Common myeloid progenitor, CD34-positive (primary cell): ENCODE measurements at regions not wholly inside any gene's neighbourhood (a gene's known extent, or its start where the extent isn't known, plus 50 kb on each side); places are given as distances from the start of the nearest gene placed in this dataset.

ENCODE experiments used
- CTCF ChIA-PET: fragments of 350-600 bp; sonication (Branson Sonifier 250); formaldehyde crosslinking; loops from one replicate; lab custom pipeline; 2021; ENCODE audit warnings: antibody characterized with exemption; lab: Charles Lee
- POLR2A ChIA-PET: fragments of 350-600 bp; sonication (Branson Sonifier 250); formaldehyde crosslinking; loops from one replicate; lab custom pipeline; 2021; ENCODE audit warnings: antibody characterized with exemption; lab: Charles Lee
- DNase-seq, 3 donors: peaks; one replicate each; pipeline versions ENCODE4 v3.0.0 to v3.0.0-alpha.2; 2013
- H3K27ac ChIP-seq, 2 experiments: 1 replicate in 1 of 2; 2 replicates in 1 of 2; pipeline ENCODE4 v1.7.0; 2013; ENCODE audit warnings: inconsistent platforms in 2 of 2, low read length in 2 of 2, mild to moderate bottlenecking in 2 of 2, low read depth in 1 of 2, moderate library complexity in 1 of 2; ENCODE audit not compliant: severe bottlenecking in 2 of 2, insufficient read depth in 1 of 2, poor library complexity in 1 of 2
- H3K27me3 ChIP-seq, 5 experiments: replicated peaks in 2 of 5; 1 replicate in 3 of 5; 2 replicates in 2 of 5; pipeline versions ENCODE4 v1.6.1 to v1.7.0; 2013; ENCODE audit warnings: low read length in 4 of 5, mild to moderate bottlenecking in 2 of 5, moderate library complexity in 2 of 5, inconsistent platforms in 1 of 5; ENCODE audit not compliant: insufficient read depth in 5 of 5, control insufficient read depth in 4 of 5
- H3K36me3 ChIP-seq, 4 experiments: 1 replicate in 2 of 4; 2 replicates in 2 of 4; pipeline versions ENCODE4 v1.6.1 to v1.7.0; 2013; ENCODE audit warnings: low read length in 3 of 4, control low read depth in 1 of 4, mild to moderate bottlenecking in 1 of 4; ENCODE audit not compliant: control insufficient read depth in 4 of 4, insufficient read depth in 4 of 4
- H3K4me1 ChIP-seq, 4 experiments: 1 replicate in 3 of 4; 2 replicates in 1 of 4; pipeline versions ENCODE4 v1.6.1 to v1.7.1; 2013; ENCODE audit warnings: low read length in 3 of 4, mild to moderate bottlenecking in 3 of 4, control low read depth in 1 of 4, inconsistent platforms in 1 of 4, moderate library complexity in 1 of 4; ENCODE audit not compliant: control insufficient read depth in 4 of 4, insufficient read depth in 4 of 4; ENCODE audit errors: control extremely low read depth in 1 of 4
- H3K4me3 ChIP-seq, 7 experiments: 1 replicate in 4 of 7; 2 replicates in 3 of 7; pipeline versions ENCODE4 v1.5.1 to v1.7.0; 2013; ENCODE audit warnings: mild to moderate bottlenecking in 7 of 7, low read length in 6 of 7, moderate library complexity in 6 of 7, inconsistent platforms in 2 of 7, low read depth in 2 of 7, control low read depth in 1 of 7; ENCODE audit not compliant: insufficient read depth in 4 of 7, control insufficient read depth in 1 of 7; ENCODE audit errors: extremely low read depth in 1 of 7
- H3K9me3 ChIP-seq, 5 experiments: 1 replicate in 4 of 5; 2 replicates in 1 of 5; pipeline versions ENCODE4 v1.6.1 to v1.7.1; 2013; ENCODE audit warnings: low read length in 4 of 5, mild to moderate bottlenecking in 2 of 5, inconsistent platforms in 1 of 5, low read depth in 1 of 5, moderate library complexity in 1 of 5; ENCODE audit not compliant: control insufficient read depth in 4 of 5, insufficient read depth in 2 of 5; ENCODE audit errors: control extremely low read depth in 1 of 5
- WGBS: methylation state at CpG from one replicate; pipeline ENCODE4 v1.1.5; 2013; ENCODE audit not compliant: insufficient coverage; 5-methylcytosine and 5-hydroxymethylcytosine counted together

DNA sequence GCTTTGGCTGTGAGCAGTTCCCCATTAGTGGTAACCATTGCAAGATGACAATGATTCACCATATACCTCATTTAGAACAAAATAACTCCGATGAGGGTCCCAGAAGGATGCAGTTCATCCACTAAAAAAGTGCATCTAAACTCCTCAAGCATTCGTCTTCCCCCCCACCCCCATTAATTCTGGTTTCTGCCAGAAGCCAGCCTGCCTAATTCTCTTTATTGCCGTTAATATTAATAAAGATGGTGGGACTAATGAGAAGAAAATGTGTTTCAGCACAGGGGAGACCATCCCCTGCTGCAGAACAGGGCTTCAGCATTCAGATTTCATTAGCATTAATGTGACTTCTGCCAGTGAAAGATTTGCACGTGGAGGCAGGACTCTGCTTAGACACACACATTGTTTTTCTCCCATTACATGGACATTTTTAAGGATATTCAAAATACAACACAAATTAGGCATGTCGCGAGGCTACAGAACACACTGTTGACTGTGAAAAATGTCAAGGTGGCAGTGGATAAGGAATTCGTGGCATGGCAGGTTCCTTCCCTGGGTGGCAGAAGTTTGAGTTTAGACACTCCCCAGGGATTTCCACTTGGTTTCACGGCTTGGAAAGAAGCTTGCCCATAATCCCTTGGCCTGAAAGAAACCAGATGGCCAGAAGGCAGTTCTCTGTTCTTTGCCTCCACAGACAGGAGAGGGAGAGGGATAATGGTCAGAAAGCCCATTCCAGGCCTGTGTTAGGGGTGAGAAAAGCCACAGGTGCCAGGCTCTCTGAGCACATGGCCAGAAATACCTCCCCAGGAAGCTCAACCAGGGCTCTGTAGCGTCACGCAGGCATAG lies 236.5 kb downstream of the FOXO1 start:
- ChIA-PET POLR2A (no interaction called here), CTCF (interaction anchor here (1.8 kb wide), 1 partner anchor 9 kb away, joined by 5 read pairs; no protein-coding TSS in a partner anchor)
- Histone ChIP-seq H3K36me3 (no peaks in the 10 kb centered on the region), H3K4me3 (no peak overlapping the region), H3K9me3 (peaks cover 0 to 6% (median 0%) of the 10 kb centered on the region in 5 experiments), H3K4me1 (peaks cover 0 to 8% (median 2%) of the 10 kb centered on the region in 4 experiments), H3K27me3 (no peaks in the 10 kb centered on the region), H3K27ac (no peak overlapping the region)
- WGBS, result 95% methylated on average over 6 of the region's 10 CpGs
- DNase-seq, result no peak

DNA sequence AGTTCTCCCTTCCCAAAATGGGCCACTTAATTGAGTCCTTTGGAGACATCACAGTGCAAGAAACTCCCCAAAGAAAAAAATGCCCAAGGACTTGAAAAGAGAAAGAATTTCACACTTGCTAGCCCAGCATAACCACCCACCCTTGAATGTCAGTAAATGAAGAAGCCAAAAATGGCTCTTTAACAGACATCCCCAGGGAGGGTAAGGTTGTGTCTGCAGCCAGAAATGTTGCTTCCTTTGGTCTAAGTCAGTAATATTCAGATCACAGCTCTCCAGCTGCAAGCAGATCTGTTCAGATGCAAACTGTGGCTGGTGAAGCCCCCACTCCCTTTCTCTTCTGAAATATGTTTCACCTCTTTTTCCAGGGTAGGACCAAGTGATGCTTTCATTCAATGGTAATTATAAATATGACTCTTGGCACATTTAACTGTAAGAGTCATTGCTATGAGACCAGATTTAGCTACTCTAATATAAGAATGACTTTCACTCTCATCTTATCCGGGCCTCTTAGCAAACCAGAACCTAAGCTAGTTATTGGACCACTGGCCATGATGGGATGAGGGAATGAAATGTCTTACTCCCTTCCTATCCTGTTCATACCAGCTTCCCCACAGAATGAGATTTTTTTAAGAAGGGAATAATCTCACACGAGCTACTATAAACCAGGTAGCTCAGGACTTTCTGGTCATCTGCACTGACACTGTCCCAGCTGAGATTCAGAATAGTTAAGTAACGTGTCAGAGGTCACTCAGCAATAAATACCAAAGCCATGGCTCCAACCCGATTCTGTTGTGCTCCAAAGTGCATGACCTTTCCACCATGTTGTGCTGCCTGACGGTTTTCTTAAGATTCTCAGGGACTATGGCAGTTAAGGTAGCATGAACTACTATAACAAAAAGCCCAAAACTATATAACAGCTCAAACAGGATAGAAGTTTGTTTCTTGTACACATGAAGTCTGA lies 234.1 kb downstream of the FOXO1 start:
- H3K4me3 ChIP-seq, result no peak overlapping the region
- H3K27ac ChIP-seq, result no peak overlapping the region
- CTCF ChIA-PET, result interaction anchor here (0.7 kb wide), 1 partner anchor 667 kb away, joined by 3 read pairs; no protein-coding TSS in a partner anchor
- H3K27me3 ChIP-seq, result no peaks in the 10 kb centered on the region
- H3K36me3 ChIP-seq, result no peaks in the 10 kb centered on the region
- WGBS, result 97% methylated on average over 5 of the region's 5 CpGs
- peaks cover 0 to 6% (median 0%) of the 10 kb centered on the region in 5 experiments for H3K9me3 ChIP-seq
- POLR2A ChIA-PET, result interaction anchor here (0.7 kb wide), 1 partner anchor 39 kb away, joined by 3 read pairs; no protein-coding TSS in a partner anchor
- peak in 1 of 3 donors; percentile 13 for DNase-seq
- H3K4me1 ChIP-seq, result peaks cover 0 to 8% (median 2%) of the 10 kb centered on the region in 4 experiments

DNA sequence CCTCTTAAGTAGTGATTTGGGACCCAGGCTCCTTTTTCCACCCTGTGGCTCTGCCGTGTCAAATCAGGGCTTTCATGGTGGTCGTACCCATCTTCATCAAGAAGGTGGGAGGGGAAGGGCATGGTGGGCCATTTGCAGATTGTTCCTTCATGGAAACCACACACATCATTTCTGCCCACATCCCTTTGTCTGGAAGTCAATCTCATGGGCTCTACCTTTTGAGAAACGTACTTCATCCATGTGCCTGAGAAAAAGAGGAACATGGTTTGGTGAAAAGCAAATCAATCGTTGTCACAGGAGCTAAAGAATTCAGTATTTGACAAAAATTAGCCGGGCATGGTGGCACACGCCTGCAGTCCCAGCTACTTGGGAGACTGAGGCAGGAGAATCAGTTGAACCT lies 233.4 kb downstream of the FOXO1 start:
- Histone ChIP-seq H3K36me3 (no peaks in the 10 kb centered on the region), H3K9me3 (peaks cover 0 to 6% (median 0%) of the 10 kb centered on the region in 5 experiments), H3K4me3 (no peak overlapping the region), H3K27me3 (no peaks in the 10 kb centered on the region), H3K27ac (no peak overlapping the region), H3K4me1 (peaks cover 0 to 8% (median 2%) of the 10 kb centered on the region in 4 experiments)
- ChIA-PET CTCF (interaction anchor here (0.7 kb wide), 2 partner anchors 37 to 668 kb away, joined by 3 read pairs; no protein-coding TSS in a partner anchor), POLR2A (no interaction called here)
- 59% methylated on average over 5 of the region's 6 CpGs for WGBS
- peak in 2 of 3 donors; percentile 38 to 57 for DNase-seq

DNA sequence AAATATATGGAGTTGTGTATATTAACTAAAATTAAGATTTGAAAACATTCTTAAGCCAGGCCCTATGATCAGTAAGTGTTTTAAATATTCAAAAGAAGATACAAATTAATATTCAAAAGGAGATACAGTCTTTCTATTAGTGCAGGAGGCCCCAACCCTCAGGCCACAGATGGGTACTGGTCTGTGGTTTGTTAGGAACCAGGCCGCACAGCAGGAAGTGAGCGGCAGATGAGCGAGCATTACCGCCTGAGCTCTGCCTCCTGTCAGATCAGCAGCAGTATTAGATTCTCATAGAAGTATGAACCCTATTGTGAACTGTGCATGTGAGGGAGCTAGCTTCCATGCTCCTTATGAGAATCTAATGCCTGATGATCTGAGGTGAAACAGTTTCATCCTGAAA lies 232.9 kb downstream of the FOXO1 start:
- H3K4me1 ChIP-seq, result peaks cover 0 to 12% (median 2%) of the 10 kb centered on the region in 4 experiments
- H3K27ac ChIP-seq, result no peak overlapping the region
- H3K36me3 ChIP-seq, result no peaks in the 10 kb centered on the region
- no peaks in the 10 kb centered on the region for H3K27me3 ChIP-seq
- WGBS, result 10% methylated on average over 3 of the region's 4 CpGs
- DNase-seq, result peak in 2 of 3 donors; percentile 63 to 72
- H3K9me3 ChIP-seq, result peaks cover 0 to 6% (median 0%) of the 10 kb centered on the region in 5 experiments
- ChIA-PET POLR2A (no interaction called here), CTCF (interaction anchor here (0.7 kb wide), 2 partner anchors 36 to 668 kb away, joined by 3 read pairs; no protein-coding TSS in a partner anchor)
- H3K4me3 ChIP-seq, result no peak overlapping the region

DNA sequence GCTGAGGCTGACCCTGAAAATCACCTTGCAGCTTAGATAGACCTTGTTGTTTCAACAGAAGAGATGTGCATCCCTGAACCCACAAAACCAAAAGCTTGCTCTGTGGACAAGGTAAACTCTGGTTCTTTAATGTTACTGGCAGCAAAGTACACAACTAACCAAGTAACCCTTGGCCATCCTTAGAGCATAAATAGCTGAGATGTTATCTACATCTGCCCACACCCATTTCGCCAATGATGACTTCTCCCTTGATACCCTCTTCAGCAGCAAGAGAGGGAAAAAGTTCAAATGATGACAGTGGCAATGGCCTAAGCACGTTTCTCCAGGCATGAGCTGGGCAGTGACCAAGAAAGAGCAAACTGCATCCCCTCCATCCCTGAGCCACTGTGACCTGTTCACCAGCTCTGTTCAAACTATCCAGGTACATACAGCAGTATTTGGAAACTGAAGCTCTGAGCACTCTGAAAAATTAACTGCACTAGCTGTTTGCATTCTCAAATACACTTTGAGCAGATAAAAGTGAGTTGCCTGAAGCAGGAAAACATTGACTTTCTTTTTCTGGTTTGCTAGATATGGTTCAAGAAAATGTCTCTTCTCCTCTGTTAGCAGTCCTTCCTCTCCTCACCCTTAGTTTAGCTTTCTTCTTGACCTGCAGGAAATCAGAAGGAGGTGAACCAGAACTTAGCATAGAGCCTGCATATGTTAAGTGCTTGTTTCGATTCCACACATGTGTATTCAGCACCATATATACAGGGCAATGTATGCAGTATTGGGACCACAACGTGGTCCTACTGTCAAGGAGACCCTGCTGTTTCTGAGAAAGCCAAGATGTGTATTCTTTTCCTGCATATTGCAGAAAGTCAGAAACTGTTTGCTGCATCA lies 231.7 kb downstream of the FOXO1 start:
- ChIA-PET POLR2A (no interaction called here), CTCF (interaction anchor here (0.9 to 1.2 kb wide), 2 partner anchors 32 to 52 kb away, joined by 3 read pairs; no protein-coding TSS in a partner anchor)
- H3K4me1 ChIP-seq, result peaks cover 0 to 23% (median 7%) of the 10 kb centered on the region in 4 experiments
- no peak overlapping the region for H3K27ac ChIP-seq
- no peak overlapping the region for H3K4me3 ChIP-seq
- peaks cover 0 to 6% (median 0%) of the 10 kb centered on the region in 5 experiments for H3K9me3 ChIP-seq
- WGBS, result 89% methylated on average over 1 of the region's 4 CpGs
- no peak for DNase-seq
- H3K36me3 ChIP-seq, result no peaks in the 10 kb centered on the region
- no peaks in the 10 kb centered on the region for H3K27me3 ChIP-seq

DNA sequence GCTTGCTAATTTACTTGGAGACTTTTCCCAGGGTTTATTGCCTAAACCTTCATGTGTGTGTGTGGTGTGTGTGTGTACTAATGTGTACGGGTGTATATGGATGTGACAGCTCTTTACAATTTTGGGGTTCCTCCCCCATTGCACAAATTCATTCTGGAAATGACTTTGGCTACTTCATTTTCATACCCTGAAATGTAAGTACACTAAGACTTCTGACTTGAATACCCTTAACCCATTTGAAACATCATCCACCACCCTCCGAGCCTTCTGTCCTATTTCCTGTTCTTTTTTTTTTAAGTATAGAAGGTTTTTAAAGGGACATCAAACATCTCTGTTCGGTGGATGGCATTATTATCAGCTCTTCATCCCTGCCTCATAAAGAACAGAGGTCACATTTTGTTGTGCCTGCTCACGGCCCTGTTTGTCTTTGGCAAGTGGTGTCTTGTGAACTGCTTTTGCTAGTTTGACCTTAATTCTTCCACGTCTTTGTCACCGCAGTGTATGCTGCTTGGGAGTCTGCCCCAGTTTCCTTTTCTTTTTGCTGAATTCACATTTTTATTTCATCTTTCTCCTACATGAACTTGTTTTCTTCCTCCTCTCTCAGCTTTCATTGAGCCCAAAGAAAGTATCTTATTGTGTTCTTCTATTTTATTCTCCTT lies 228.3 kb downstream of the FOXO1 start:
- H3K27ac ChIP-seq, result no peak overlapping the region
- ChIA-PET POLR2A (no interaction called here), CTCF (interaction anchor here (1.3 to 1.7 kb wide), 2 partner anchors 359 to 368 kb away, joined by 3 read pairs; no protein-coding TSS in a partner anchor)
- no peak overlapping the region for H3K4me3 ChIP-seq
- no peaks in the 10 kb centered on the region for H3K27me3 ChIP-seq
- no peaks in the 10 kb centered on the region for H3K36me3 ChIP-seq
- H3K4me1 ChIP-seq, result peaks cover 0 to 26% (median 7%) of the 10 kb centered on the region in 4 experiments
- H3K9me3 ChIP-seq, result peaks cover 0 to 6% (median 0%) of the 10 kb centered on the region in 5 experiments
- DNase-seq, result no peak
- WGBS, result 80% methylated on average over 2 of the region's 6 CpGs
